GM12878 (cell line): ENCODE measurements at regions not wholly inside any gene's neighbourhood (a gene's known extent, or its start where the extent isn't known, plus 50 kb on each side); places are given as distances from the start of the nearest gene placed in this dataset.
A peak's percentile ranks its signal among the peaks of the same experiment; 100 is the strongest.

Experiments used
- ATF7 ChIP-seq: fragments of 450-650 bp; IDR thresholded peaks from 2 replicates; pipeline ENCODE4 v1.6.1; 2016; ENCODE audit warnings: low read depth, mild to moderate bottlenecking
- BACH1 ChIP-seq: fragments of 450-650 bp; IDR thresholded peaks from 2 replicates; pipeline ENCODE4 v1.6.1; 2017; ENCODE audit warnings: mild to moderate bottlenecking, borderline replicate concordance
- BCL11A ChIP-seq: IDR thresholded peaks from 2 replicates; pipeline ENCODE4 v1.6.1; 2011; ENCODE audit warnings: low read depth, low read length
- BHLHE40 ChIP-seq, 2 experiments: fragments of 450-650 bp in 1 of 2; IDR thresholded peaks; 2 replicates each; pipeline ENCODE4 v1.6.1; 2011 to 2017; ENCODE audit warnings: low read depth in 2 of 2, borderline replicate concordance in 1 of 2, improper control_type of control experiment in 1 of 2, low read length in 1 of 2, mild to moderate bottlenecking in 1 of 2
- EP300 ChIP-seq, 2 experiments: fragments of 150-350 bp in 1 of 2; IDR thresholded peaks; 2 replicates each; pipeline ENCODE4 v1.6.1; 2011 to 2012; ENCODE audit warnings: low read depth in 2 of 2, low read length in 2 of 2, borderline replicate concordance in 1 of 2, improper control_type of control experiment in 1 of 2, inconsistent platforms in 1 of 2; ENCODE audit not compliant: control insufficient read depth in 1 of 2
- MYC ChIP-seq: IDR thresholded peaks from 2 replicates; pipeline ENCODE4 v1.6.1; 2011; ENCODE audit warnings: mild to moderate bottlenecking, low read length, moderate library complexity, inconsistent platforms; ENCODE audit not compliant: insufficient read depth, insufficient replicate concordance, insufficient read length, severe bottlenecking
- NRF1 ChIP-seq: conservative IDR thresholded peaks from 2 replicates; pipeline ENCODE4 v1.6.1; 2011; ENCODE audit warnings: mild to moderate bottlenecking, low read depth, low read length, improper control_type of control experiment
- POLR2AphosphoS2 ChIP-seq: IDR thresholded peaks from 2 replicates; pipeline ENCODE4 v1.6.1; 2011; ENCODE audit warnings: low read depth, mild to moderate bottlenecking, low read length, improper control_type of control experiment, moderate library complexity
- POLR2AphosphoS5 ChIP-seq: IDR thresholded peaks from 2 replicates; pipeline ENCODE4 v1.6.1; 2011; ENCODE audit warnings: mild to moderate bottlenecking, low read length, inconsistent platforms
- SPI1 ChIP-seq: IDR thresholded peaks from 2 replicates; pipeline ENCODE4 v1.6.1; 2011; ENCODE audit warnings: low read depth, mild to moderate bottlenecking, low read length, moderate library complexity, borderline replicate concordance; ENCODE audit not compliant: insufficient read depth
- STAT3 ChIP-seq: IDR thresholded peaks from 2 replicates; pipeline ENCODE4 v1.6.1; 2011; ENCODE audit warnings: low read depth, low read length, improper control_type of control experiment
- ZNF24 ChIP-seq: fragments of 450-650 bp; IDR thresholded peaks from 2 replicates; pipeline ENCODE4 v1.6.1; 2017; ENCODE audit warnings: antibody characterized with exemption, mild to moderate bottlenecking
- TF ChIP-seq, protein P1 (sequence below): fragments of 450-650 bp; IDR thresholded peaks from 2 replicates; pipeline ENCODE4 v1.6.1; 2017; ENCODE audit warnings: low read depth, mild to moderate bottlenecking, moderate library complexity

DNA sequence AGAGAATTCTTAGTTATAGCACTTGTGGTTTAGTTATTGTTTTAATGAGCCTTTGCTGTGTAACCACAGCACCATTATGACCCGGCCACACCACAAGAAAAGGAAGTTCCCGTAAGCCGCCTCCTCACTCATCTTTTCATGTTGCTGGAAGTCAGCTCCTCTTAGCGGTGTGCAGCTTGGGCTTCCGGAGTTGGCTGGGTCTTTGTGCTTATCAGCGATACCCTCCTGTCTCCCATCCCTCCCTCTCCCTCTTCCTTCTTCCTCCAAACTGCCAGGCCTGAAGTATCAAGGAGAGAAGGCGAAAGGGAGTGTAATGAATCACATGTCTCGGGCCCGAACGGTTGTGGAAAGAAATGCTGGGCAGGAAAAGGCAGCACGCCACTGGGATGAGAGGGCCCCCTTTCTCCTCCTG, 353.5 kb downstream of the MCTP2 start (continued):
- TF ChIP-seq POLR2AphosphoS2 (no peak), ZNF24 (0 out of 2 replicates have a peak, but pooled peaks have one; percentile 49), EP300 (IDR thresholded peaks at IDR 0.05; ENCODE audit: borderline replicate concordance in 1 of 2, control insufficient read depth in 1 of 2, low read depth in 2 of 2, low read length in 2 of 2) (peak in 1 of 2 experiments; percentile 65; a peak in 1 of 4 replicates), BCL11A (peak; percentile 95), SPI1 (peak; percentile 9; the same call in 1 of the 2 replicates), BHLHE40 (IDR thresholded peaks at IDR 0.05; ENCODE audit: borderline replicate concordance in 1 of 2, low read depth in 2 of 2, low read length in 1 of 2) (peak; percentile 76 to 82), MYC (no peak), NRF1 (no peak), ATF7 (peak; percentile 65), POLR2AphosphoS5 (no peak), STAT3 (0 out of 2 replicates have a peak, but pooled peaks have one; percentile 75), BACH1 (no peak)
- TF ChIP-seq, protein P1, sequence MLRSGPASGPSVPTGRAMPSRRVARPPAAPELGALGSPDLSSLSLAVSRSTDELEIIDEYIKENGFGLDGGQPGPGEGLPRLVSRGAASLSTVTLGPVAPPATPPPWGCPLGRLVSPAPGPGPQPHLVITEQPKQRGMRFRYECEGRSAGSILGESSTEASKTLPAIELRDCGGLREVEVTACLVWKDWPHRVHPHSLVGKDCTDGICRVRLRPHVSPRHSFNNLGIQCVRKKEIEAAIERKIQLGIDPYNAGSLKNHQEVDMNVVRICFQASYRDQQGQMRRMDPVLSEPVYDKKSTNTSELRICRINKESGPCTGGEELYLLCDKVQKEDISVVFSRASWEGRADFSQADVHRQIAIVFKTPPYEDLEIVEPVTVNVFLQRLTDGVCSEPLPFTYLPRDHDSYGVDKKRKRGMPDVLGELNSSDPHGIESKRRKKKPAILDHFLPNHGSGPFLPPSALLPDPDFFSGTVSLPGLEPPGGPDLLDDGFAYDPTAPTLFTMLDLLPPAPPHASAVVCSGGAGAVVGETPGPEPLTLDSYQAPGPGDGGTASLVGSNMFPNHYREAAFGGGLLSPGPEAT, result peak; percentile 71
